ENCODE measurements at regions not wholly inside any gene's neighbourhood (a gene's known extent, or its start where the extent isn't known, plus 50 kb on each side); places are given as distances from the start of the nearest gene placed in this dataset.

DNA sequence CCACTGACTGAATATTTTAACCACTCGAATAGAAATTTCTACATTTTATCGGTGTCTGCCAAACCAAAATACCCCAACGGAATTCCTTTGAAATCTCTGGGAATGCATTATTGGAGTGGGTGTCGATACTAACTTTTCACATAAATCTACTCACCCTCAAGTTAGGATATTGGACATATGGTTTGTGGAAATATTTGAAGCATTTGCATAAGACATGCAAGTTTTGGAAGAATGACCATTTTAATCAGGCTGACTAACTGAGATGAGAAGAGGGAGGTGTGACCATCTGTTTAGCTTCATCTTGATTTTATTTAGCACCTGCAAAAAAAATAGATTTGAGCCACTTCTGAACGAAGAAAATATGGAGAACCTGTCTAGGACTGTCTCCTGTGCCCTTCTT is 61.2 kb downstream of the KLF6 start:
- no peak for DNase-seq

DNA sequence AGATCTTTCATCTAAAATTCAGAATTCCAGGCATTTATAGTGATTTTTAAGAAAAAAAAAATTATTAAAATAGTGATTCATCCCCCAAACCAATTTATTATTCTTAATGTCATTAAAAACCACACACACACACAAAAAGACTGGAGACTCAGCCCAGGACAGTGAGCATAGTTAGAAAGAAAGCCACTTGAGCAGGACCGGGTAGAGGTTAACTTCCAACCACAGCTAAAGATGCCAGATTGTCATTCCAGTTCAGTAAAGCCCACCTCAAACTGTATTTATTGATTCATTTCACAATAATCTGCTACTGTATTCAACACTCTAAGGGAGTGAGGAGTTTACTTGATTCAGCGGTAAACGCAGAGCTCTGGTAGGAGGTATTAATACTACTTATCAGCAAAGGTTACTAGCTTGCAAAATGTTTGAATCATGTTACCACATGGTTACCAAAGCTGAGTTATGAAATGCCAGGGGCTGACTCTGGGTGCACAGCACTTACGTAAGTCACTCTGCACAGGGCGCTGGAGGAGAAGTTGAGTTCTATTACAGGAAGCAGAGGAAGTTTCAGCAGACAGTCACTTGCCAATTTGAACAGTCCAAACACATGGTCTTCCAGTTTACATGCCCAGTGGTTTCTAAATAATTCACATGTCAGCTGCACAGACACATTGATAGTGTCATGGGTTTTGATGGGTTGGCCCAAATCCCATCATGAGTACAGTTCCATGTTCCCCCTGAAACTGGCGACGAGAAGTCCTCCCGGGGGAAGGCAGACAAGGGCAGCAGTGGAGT is 64.6 kb downstream of the KLF6 start:
- no peak for DNase-seq

DNA sequence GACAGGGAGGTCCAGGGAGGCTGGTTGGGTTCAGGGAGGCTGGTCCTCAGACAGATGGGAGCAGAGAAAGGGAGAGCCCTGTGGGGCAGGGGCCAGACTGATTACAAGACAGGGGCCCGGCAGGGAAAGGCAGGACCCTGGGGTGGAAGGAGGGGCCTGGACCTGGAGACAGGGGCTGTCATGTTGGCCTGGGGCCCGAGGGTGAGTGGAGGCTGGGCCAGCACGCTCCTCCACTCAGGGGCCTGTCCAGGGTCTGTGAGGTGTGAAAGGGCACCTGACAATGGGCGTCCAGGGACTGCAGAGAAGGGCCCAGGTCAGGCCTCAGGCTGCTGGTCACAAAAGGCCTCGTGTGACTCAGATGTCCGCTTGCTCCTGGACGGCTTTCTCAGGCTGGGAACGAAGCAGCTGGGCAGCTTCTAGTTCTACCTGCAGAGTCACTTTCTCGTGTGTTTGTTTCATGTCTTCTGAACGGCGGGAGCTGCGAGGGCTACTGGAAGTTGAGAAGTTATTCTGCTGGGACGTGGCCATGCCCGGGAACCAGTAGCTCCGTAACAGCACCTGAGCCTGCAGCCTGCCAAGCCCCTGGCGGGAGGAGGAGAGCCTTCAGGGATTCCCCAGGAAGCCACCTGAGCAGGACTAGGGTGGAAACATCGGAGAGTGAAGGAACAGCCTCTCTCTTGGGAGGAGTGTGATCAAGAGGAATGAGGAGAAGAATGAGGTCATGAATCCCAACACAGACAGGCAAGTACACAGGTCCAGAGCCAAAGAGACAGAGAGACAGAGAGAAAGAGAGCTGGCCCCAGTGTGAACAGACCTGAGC is 65.8 kb downstream of the KLF6 start:
- DNase-seq = no peak

DNA sequence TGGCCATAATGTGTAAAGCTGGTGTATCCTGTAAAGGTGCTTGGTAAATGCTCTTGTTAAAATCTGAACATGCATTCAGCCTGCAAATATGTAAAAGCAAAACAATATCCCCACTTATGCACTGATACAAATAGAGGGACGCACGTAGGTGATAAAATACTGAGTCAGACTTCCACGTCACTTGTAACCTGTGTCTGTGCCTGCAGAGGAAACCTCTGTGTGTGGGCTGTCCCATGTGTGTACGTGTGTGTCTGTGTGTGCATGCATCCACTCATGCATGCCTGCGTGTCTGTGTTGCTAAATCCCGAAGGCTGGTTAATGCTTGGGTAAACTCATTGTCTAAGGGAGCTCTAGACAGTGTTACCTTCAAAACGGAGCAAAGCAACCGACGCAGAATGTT is 68.9 kb downstream of the KLF6 start:
- peak; percentile 73 for DNase-seq

DNA sequence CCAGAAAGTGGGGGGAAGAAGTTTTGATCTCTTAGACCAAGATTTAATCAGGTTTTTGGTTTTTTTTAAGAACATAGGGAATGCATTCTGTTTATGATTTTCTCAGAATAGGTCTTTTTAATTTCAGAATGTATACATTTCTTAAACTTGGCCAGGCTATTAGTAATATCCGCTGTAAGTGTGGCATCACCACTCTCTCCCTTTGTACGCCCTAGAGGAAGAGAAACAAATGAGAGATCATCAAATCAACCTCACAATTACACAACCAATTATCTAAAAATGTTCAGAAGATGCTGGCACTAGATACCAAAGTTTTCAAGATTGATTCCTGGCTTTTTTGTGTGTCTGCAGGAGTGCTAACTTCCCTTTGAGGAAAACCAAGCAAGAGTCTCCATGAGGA is 70.0 kb downstream of the KLF6 start:
- DNase-seq = no peak

DNA sequence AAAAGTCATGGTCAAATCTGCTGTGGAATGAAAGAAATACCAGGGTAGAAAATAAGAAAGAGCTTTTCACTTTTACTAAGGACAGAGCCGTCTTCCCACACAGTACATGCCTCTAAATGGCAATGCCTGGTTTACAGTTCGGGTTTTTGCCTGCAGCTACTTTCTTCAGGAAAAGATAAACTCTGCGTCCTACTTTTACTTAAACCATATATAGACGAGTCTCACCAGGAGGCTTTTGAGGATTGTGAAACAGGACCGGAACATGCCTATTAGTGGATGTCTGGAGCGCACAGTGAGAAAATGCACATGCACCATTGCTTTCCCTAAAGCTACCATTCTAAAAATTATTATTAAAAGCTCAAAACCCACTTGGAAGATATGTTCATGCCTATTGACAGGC is 70.5 kb downstream of the KLF6 start:
- DNase-seq = no peak

DNA sequence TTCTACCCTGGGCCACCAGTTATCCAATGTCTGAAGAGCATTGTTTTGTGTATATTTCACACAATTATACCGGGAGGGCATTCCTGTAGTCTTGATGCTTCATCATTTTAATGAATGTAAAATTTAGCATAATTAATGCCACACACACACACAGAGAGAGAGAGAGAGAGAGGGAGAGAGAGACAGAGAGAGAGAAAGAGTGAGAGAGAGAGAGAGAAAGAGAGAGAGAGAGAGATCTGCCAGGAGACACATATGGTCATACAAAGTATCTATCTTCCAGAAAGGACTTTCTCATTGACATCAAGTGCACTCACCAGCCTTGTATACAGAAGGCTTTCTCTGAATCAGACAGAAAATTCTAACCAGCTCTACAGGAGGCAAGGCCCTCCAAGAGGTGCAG is 72.3 kb downstream of the KLF6 start:
- no peak for DNase-seq

DNA sequence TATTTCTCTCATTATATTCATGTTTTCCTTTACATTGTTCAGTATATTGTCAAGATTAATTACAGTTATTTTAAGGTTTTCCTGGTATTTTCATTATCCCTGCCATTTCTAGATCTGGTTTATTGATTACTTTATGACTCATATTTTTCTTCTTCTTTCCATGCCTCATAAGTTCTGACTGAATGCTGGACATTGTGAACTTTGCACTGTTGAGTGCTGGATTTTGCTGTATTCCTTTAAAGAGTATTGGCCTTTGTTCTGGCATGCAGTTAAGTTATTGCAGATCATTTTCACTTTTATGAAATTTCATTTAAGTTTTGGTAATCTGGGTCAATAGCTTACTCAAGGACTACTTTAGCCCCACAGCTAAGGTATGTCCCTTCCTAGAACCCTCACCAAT is 73.1 kb downstream of the KLF6 start:
- no peak for DNase-seq

DNA sequence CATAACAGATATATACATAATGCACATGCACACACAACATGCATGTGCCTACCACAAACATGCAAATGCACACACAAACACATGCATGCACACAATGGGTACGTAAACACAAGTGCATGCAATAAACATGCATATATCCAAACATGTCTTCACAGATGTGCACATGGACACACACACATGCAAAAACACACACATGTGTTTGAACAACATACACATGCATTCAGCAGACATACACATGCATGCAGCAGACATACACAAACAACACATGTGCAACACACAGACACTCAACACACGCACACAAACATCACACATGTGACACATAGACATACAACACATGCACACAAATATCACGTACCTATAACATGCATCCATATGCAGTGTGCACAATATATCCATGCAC is 74.2 kb downstream of the KLF6 start:
- no peak for DNase-seq

DNA sequence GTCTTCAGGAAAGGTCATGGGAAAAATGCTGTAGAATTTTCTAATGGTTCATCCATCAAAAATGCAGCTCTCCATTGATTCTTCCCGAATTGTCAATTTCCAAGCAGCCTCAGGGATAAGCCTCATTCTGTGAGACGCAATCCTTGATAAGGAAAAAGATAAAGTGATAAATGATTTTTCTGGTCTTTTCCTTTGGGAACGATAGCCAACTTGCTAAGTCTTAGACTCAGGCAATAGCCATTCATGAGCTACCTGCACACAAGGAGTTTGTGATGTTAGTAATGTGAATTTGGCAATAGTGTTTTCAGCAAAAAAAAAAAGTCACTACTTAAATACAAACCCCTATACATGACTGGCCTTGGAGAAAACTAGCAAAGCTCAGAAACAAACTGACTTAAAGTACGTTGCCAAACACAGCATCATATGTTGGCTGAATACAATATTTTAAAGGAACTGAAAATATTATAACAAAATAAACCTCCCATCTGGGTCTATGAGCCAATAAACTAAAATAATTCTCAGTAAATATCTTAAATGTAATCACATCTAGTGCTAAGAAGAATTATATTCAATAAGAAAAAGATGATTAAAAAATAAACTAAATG is 75.5 kb downstream of the KLF6 start:
- no peak for DNase-seq

DNA sequence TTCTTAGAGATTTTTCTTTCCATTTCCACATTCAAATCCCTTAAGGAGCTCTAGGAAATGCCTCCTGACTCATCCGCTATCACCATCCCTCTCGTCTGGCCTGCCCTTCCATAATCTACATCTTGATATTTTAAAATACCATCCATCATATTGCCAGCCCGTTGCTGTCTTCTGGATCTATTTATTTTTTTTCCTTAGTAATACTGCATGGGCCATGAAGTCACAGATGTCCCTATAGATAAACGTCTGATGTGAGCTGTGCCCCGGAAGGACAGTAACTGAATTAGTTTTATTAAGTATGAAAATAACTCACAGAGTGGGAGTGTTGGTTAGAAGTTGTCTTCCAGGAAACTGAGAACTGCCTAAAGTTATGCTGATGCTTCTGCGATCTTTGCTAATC is 76.2 kb downstream of the KLF6 start:
- no peak for DNase-seq

DNA sequence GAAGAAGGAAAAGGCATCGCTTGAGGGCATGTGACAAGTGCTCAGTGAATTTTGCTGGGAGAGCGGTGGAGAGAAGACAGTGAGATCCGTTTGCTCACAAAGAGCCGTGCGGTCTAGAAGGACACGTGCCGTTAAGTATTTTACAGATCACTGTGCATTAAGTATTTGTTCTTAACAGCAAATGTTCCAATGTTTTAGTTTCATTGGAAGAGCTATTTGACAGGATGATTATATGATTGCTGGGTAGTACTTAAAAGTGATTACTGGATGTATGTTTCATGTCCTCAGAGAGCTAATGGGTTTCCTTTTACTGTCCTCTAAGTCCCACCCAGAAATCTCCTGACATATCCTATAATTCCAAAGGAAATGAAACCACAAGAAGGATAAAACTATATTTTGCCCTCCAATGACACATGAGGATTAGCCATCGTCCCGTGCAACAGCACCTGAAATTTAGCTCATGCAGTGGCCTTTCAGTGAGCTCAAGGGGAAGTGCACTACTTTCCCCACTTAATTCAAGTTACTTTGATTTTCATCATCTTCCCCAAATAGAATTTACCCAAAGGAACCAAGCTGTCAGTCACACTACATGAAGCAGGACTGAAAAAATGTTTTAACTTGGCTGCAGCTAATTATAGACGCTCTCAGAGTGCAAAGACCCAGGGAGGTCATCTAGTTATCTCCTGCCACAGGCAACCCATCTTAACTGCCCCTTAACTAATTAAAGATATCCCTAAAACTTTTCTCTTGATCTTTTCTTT is 80.3 kb downstream of the KLF6 start:
- no peak for DNase-seq

DNA sequence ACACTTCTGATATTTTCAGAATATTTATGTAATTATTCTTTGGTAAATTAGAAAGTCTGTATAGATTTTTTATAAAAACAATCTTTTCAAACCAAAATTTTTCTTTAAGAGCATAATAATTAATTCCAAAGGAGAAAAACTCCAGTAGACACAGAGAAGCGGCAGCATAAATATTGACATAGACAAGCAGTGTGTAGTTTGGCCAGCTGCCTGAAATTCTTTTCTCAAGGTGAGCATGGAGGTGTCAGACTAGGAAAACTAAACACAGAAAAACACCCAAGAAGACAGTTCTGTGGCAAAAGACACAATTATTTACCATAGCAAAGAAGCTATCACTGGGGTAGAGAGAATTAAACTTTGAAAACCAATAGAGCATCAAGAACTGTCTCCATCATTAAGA is 82.4 kb downstream of the KLF6 start:
- no peak for DNase-seq

DNA sequence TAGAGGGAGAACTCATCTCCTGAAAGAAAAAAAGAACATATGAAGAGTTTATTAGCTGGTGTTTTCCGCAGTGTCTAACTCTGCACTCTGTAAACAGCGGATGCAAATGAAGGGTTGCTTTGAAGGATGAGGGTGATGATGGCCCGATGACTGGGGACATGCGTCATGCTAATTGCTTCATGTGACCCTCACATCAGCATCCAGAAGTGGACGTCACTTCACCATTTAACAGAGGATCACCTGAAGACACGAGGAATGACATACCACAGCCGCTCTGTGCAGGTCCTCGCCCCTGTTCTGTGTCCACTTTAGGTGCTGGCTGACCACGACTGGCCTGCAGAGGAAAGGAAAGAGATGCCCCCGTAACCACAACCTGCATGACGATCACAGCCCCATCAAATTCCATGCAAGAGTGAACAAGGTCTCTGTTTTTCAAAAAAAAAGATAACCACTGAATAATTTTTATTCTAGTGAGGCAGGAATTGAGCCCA is 82.9 kb downstream of the KLF6 start:
- DNase-seq = no peak

DNA sequence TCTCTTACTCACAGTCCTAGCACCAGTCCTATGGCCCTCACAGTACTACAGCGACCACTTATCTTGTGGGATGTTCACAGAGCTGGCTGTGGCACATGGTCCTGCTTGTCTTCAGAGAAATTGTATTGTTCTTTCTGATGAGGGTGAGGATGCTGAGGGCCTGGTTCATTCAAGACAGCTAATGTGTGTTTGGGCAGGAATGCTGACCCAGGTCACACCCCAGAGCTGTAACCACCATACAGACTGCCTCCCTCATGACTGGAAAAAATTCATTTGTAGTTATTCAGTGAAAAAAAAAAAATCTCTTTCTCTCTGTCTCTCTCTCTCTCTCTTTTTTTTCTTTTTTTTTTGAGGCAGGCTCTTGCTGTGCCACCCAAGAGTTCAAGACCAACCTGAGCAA is 83.5 kb downstream of the KLF6 start:
- no peak for DNase-seq

DNA sequence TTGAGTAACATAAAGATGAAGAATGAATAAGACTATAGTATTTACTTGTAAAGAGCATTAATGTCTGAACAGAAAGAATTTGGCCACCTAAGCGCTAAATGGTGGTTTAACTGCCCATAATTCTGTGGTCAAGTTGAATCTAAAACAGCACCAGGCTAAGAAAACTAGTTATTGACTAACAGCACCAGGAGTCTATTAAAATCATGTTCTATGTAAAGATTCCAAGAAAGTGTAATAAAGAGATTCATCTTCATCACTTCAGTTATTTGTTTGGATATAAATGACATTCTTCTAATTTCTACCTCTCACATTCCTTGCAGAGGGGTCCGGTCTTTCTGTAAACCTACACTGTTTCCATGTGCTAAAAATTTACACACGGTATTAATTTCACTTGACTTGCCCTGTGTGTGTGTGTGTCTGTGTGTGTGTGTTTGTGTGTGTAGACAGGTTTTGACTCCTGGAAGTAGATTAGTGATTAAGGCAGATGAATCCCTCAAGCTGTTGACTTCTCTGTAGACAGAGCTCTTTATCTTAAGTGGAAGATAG is 84.4 kb downstream of the KLF6 start:
- DNase-seq = no peak

DNA sequence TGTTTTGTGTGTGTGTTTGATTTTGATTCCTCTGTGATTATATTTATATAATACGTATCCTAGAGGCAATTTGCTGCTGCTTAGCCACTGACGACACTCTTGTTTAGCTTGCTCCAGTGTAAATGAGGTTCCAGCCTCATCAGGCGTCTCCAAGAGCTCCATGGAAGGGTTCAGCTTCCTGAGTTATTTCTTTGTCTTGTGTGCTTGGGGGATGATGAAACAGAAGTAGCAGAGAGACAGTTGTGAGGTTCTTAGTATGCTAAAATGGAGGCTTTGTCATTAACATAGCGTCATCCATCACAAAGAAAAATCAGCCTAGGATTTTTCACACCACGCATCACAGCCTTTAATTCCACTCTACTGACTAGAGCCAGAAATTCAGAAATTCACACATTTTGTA is 85.1 kb downstream of the KLF6 start:
- DNase-seq = no peak

DNA sequence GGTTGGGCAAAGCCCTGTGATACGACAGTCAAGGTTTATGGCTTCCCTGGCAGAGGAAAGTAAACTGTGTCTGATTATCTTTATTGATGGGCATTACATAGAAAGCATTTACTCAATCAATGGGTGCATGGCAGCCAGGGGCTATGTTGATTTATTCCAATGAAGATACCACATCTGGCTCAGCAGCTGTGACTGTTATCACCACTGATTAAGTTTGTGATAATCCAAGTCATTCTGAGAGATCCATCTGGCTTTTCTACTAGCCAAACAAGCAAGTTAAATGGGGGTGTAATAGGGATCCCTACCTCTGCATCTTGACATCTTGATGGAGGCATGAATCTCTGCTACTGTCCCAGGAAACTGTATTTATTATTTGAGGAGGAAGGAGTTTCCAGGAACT is 86.7 kb downstream of the KLF6 start:
- no peak for DNase-seq

DNA sequence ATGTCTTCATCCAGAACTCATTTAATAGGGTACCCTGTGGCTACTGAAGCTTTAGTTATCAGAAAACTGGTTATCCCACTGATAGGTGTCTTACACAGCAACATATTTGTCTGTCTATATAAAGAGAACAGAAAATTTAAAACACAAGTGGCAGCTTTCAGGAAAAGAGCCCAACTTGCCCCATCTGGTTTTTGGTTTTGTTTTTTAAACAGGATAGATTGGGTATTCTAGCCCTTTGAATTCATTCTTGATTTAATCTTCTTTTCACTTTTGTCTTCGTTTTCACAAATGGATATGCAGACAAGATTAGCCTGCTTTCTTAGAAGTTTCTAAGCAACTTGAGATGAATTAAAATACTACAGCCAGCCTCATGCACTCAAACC is 91.3 kb downstream of the KLF6 start:
- DNase-seq = no peak

DNA sequence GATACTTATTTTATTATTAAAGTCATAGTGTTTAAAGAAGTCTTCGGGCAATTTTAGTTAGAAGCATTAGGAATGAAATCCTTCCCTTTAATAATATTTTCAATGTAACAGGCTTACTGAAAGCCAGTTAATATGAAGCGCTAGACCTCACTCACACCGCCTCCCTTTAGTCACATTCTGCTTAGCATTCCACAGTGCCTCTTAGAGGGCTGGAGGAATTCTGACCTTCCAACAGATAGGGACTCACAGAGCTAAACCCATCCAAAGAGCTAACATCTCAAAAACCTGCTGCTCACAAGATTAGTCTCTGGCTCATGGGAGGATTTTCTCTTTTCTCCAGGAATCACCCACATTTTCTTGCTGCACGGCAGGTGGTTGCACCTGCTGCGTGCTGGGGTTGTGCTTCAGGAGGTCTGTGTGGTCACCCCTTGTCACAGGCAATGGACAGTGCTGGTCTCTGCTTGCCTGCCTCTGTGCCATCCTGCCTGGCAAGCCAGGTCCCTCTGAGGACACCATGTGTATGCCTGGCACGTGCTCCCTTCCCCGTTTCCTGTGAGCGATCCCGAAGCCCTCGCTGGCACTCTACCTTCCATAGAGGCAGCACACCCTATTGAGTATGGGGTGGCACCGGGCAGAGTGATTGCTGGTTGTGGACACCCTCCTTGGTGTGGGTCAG is 91.8 kb downstream of the KLF6 start:
- no peak for DNase-seq

DNA sequence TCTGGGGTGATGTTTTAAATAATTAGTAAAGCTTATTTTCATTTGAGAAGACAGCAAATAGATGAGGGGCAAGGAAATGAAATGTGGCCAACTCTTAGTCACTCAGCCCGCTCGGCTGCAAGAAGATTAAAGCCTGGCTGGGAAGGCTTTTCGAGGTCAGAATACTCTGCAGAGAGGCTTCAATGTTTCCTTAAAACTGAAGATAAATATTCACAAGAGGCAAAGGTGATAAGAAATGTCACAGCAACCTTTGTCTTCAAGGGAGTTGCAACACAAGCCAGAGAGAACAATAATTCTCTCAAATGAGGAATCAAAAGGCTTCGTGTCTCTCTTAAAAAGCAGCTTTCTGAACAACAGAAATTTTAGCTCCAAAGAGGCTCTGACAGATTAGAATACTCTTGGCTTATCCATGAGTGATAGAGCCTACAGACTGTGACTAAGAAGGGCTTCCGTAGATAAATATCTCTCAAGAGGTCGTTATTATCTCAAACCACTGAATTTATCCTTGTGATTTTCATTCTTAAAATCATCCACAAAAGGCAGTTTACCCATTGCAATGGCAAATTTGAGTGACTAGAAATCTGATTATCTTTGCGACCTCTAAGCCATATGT is 92.5 kb downstream of the KLF6 start:
- no peak for DNase-seq

DNA sequence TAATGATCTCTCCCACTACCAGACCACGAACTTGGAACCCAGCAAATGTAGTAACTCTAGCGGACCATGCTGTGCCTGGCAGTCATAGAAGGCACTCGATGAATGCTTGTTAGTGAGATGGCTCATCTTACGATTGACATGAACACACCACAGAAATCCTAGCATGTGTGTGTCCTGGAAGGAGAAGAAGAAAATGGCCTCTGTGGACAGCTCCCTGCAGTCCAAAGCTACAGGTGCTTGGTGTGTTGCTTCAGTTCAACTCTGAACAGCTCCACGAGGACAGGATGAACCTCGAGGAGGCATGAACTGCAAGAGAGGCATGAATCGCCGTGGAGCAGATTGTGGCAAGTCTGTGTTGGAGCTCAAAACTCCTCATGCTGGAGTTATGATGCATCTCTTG is 93.5 kb downstream of the KLF6 start:
- DNase-seq = no peak
